Activated T-cell treated with anti-CD3 and anti-CD28 coated beads for 4 hours (primary cell): ENCODE measurements at regions not wholly inside any gene's neighbourhood (a gene's known extent, or its start where the extent isn't known, plus 50 kb on each side); places are given as distances from the start of the nearest gene placed in this dataset.
"Not testable (repeated sequence)": the region's sequence is repeated elsewhere in the genome, so short reads cannot be mapped to it uniquely, and the experiment has no call there.

Experiments used
- DNase-seq: peaks from one replicate; pipeline ENCODE4 v3.0.0-alpha.2; 2020

DNA sequence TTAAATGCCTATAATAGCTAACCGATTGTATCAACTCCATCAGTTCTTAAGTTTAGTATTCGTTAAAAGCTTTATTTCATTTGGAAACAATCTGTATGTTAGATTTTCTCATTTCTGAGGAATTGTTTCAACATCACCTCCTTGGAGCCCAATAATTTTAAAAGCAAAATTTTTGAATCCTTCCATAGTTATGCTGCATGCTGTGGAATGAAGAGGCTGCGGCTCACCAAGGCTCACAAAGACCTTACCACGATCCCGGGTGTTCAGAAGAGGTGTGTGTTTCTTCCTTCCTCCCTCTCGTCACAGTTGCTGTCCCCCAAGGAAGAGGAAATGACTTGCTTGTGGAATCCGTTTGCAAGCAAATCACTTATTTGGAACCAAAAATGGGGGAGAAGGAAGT lies 143.8 kb downstream of the FGF1 start:
- DNase-seq, result no peak

DNA sequence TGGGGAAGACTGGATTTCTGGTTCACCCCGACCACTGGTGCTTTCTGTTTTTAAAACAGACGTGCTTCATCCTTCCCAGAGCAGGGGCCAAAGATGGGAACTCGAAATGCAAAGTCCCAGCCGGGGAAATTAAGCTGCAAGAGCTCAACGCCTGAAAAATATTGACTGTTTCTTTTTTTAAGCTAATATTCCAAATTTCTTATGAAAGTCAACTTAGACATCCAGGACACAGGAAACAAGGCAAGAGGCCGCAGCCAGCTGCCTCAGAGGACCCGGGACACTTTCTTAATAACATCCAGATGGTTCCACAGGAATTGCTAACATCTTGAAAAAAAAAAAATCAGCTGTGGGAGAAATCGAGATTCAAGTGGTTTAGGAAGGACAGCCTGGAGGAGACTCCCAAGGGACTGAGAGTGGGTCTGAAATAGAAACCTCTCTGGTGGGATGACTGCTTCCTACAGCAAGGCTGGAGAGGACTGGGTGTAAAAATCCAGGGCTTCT lies 144.9 kb downstream of the FGF1 start:
- DNase-seq, result no peak

DNA sequence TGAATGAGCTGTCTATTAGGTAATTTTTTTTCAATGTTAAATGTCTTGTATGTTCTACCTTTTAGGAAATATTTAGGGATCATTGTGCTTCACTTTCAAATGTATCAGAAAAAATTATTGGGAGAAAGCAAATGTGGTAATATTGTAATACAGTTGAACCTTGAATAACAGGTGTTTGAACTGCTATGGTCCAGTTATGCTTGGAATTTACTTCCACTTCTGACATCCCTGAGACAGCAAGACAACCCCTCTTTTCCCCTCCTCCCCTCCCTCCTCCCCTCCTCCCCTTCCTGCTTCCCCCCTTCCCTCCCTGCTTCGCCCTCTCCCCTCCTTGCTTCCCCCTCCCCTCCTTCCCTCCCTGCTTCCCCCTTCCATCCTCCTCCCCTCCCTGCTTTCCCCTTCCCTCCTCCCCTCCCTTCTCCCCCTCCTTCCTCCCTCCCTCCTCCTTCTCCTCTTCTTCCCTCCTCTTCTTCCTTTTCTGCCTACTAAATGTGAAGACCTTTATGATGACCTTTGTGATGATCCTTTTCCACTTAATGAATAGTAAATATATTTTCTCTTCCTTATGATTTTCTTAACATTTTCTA lies 146.6 kb downstream of the FGF1 start:
- no peak for DNase-seq

DNA sequence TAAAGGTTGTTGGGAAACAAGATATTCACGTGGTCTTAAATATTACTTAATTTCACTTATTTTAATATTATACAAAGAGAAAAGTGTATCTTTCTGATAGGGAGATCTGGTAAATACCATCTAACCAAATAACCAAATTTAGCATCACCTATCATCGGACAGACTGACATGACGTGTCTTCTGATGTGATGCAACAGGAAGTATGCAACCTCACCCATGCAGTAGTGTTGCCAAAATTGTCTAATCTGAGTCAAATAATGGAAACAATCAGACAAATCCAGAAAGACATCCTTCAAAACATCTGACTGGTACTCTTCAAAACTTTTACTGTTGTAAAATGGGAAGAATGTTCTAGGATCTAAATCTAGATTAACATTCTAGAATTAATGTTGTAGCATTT lies 148.0 kb downstream of the FGF1 start:
- no peak for DNase-seq

DNA sequence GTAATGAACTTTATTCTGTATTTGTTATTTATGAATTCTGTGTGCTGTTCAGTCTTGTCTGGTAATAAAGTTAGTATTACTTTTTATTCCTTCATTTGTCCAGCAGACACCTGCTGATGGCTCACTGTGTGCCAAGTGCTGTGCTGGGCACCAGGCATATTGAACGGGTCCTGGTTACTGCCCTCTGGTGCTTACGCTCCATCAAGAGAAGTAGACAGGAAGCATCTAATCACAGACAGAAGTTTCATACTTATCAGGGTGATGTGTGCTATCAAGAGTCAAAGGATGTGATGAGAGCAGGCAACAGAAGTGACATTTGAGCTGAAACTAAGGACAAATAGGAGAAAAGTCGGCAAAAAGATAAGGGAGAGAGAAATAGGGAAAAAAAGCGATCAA lies 153.1 kb downstream of the FGF1 start:
- DNase-seq, result no peak

DNA sequence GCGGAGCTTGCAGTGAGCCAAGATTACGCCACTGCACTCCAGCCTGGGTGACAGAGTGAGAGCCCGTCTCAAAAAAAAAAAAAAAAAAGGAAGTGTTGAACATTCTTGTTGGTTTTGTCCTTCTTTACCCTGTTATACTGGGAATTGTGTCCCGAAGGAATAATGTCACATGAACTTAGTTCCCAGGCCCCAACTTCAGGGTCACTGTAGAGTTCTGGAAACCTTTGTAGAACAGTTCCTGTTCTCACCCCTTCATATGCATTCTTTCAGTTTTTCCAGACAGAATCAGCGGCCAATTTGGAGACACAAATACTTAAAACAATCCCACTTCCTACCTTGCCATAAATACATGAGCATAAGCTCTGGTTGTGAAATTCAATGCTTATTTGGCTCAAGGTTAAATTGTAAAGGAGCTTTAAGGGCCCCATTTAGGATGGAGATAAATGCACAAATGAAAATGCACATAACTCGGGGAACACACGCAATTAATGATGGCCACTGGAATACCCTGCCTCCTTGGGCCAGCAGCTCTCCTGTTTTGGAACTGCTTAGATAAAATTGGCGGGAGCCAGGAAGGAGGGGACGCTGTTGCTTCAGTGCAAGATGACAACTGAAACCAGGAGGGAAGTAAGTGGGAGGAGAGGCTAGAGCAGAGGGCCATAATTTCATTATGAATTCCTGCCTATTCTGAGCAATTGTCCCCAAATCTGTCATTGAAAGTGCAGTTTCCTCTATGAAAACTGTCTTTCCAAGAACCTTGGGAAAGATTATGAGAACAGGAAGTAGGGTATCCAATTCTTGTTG lies 153.7 kb downstream of the FGF1 start:
- DNase-seq, result no peak

DNA sequence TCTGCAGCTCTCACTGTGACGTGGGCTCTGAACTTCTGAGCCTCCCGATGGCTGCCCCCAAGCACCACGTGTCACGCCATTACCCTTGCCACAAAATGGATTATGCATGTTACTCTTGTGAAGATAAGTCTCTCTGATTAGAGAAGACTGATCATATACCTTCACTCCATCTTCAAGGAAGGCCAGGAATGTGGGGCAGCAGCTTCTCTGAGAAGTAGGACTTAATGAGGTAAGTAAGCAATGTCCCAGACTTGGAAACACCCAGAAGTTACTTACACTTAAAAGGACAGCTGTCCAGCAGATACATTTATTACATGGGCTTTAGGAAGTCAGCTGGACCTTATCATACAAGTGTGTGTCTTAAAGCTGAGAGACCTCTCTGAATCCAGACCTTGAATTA lies 155.0 kb downstream of the FGF1 start:
- no peak for DNase-seq

DNA sequence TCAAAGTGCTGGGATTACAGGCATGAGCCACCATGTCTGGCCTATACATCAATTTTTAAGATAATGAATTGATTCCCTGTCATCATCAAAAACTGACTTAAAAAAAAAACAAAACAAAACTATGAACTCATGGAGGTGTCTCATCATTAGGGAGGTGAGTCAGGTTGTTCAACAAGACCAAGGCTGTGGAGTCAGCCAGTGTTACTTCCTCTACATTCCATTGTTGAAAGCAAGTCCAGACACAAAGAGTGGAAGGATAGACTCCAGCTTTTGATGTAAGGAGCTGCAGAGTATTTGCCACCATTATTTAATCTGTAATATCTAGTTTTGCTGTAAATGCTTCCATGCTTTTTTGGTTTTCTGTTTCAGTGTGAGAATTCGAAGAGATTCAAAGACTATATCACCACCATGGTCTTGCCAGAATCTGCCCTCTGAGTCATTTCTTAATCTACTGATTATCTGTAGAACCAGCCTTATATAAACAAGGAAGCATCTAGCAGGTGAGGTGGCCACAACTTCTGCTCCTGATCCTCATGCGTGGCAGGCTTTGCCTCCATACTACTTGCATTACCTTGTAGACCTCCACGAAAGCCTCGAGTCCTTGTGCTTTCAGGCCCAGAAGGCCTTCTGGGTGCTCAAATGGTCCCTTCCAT lies 156.1 kb downstream of the FGF1 start:
- DNase-seq, result no peak

DNA sequence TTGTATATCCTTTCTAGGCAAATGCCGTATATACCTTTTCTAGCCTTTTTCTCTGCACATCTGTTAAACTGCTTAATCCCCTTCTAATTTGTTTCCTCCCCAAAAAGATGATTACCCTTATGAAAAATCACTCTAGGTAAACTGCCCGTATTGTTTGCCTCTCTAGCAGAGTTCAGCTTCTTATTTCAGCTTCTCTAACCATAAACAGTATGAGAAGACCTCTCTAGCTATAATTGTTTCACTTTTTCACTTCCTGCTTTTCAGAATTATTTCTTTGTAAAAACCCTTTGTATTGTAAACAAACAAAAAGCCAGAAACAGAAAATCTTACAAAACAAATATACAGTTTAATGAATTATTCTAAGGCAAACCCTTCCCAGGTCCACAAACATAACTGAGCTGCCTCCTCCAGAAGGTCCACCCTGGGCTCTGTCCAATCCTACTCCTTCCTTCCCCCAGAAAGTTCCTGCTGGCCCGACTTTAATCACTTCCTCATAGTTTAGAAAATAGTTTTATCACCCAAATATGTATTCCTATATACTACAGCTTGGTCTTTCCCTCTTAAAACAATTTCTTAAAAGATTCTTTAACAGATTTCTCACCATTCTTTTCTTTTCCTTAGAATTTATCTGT lies 158.1 kb downstream of the FGF1 start:
- no peak for DNase-seq

DNA sequence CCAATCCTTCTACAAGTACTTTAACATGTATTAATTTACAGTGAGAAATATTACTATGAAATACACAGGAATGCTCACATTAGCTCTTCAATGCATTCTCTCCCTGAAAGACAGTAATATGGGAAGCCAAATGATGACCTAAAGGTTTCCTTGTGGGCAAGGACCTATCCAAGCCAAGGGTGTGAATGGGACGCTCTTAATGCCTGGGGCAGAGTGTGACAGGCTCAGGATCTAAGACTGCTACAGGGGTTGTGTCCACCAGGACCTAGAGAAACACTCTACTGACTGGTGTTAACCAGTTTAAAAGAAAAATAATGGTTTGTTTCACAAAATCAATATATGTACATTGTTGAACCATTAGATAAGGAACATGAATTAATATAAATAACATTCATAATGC lies 158.7 kb downstream of the FGF1 start:
- no peak for DNase-seq

DNA sequence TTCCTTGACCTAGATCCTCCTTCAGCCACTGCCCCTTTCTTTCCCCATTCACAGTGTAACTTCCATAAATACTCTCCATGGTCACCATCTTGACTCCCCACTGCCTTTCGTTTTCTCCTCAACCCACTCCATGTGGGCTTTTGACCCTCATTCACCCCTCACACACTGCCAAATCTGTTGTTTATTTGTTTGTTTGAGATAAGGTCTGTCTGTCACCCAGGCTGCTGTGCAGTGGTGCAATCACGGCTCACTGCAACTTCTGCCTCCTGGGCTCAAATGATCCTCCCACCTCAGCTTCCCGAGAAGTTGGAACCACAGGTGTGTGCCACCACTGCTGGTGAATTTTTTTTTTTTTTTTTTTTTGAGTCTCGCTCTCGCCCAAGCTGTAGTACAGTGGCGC lies 162.9 kb downstream of the FGF1 start:
- no peak for DNase-seq

DNA sequence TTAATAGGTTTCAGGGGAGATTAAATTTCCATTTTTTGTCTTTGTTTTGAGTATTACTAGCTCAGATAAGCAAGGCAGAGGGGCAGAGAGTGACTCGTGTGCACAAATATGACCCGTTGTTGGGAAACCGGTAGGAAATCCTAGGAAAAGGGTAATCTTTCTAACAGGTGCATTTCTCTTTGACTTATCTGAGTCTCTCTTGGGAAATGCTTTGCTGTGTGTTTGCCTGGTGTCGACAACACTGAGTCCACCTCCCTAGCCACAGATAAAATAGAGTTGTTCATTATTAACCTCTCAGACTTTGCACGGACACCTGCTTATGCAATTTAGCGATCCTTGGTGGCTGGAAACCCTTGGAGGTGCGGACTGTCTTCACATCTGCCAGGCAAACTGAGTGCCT lies 164.2 kb downstream of the FGF1 start:
- DNase-seq, result no peak

DNA sequence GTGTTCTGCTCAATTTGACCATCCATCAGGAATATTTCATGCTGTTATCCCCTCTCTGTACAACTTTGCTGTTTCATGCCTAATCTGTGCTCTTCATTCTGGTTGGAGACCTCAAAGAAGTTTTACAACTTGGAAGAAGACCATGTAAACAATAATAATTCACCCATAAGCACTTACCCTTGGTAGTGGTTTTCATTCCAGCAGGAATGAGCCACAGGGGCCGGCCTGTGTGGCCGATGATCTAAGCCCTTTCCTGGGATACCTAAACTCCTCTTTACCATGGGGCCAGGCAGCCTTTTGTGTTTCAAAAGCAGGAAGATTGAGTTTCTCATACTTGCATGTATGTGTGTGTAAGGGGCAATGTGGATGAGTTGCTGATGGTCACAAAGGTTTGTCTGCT lies 165.0 kb downstream of the FGF1 start:
- DNase-seq, result no peak

DNA sequence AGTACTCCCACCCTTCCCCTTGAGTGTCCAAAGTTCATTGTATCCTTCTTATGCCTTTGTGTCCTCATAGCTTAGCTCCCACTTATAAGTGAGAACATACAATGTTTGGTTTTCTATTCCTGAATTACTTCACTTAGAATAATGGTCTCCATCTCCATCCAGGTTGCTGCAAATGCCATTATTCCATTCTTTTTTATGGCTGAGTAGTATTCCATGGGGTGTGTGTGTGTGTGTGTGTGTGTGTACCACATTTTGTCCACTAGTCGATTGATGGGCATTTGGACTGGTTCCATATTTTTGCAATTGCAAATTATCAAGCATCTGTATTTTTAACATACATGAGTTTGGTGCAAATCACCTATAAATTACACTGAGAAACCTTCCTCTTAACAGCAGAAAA lies 166.0 kb downstream of the FGF1 start:
- DNase-seq, result not testable (repeated sequence)

DNA sequence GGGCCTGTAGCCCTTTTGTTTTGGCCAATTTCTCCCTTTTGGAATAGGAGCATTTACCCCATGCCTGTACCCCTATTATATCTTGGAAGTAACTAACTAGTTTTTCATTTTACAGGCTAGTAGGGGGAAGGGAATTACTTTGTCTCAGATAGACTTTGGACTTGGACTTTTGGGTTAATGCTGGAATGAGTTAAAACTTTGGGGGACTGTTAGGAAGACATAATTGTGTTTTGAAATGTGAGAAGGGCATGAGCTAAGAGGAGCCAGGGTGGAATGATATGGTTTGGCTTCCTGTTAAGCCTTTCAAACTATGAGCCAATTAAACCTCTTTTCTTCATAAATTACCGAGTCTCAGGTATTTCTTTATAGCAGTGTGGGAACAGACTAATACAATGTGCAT lies 168.1 kb downstream of the FGF1 start:
- no peak for DNase-seq

DNA sequence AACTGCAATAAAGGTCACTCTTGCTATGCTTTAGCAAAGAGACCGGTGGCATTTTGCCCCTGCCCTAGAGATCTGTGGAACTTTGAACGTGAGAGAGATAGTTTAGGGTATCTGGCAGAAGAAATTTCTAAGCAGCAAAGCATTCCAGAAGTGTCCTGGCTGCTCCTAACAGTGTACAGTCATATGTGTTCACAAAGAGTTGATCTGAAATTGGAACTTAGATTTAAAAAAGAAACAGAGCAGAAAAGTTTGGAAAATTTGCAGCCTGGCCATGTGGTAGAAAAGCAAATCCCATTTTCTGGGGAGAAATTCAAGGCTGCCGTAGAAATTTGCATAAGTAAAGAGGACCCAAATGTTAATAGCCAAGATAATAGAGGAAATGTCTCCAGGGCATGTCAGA lies 169.2 kb downstream of the FGF1 start:
- DNase-seq, result no peak

DNA sequence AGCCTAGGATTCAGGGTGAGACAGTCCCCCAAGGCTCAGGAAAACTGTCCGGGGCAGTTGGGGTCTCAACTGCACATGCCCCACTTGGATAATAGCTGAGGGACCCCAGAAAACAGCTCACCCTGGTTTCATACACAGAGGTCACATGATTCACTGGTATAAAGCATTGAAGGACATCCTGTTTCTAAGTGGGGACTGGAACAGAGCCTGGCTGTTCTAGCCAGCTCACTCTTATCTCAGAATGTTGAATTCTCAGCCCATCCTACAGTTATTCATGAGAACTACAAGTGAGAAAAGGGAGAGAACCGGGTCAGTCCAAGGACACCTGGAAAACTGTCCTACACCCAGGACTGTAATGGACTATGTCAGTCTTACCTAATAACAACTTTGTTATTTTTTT lies 170.9 kb downstream of the FGF1 start:
- no peak for DNase-seq

DNA sequence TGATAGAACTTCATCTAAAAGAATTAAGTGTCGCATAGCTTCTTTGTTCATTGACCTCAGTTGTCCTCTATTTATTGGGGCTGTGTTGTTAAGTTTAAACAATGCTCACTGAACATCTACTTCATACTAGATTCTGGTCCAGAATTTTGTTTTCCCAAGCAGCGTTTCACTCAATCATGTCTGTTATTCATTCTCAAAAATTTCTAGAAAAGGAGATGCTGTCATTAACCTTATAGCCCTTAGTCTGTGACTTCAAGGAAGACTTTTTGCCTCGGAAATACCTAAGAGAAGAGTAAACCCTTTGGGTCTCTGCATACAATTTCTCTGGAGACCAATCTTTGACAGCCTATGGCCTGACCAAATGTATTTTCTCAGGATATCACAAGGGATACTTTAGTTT lies 171.7 kb downstream of the FGF1 start:
- no peak for DNase-seq

DNA sequence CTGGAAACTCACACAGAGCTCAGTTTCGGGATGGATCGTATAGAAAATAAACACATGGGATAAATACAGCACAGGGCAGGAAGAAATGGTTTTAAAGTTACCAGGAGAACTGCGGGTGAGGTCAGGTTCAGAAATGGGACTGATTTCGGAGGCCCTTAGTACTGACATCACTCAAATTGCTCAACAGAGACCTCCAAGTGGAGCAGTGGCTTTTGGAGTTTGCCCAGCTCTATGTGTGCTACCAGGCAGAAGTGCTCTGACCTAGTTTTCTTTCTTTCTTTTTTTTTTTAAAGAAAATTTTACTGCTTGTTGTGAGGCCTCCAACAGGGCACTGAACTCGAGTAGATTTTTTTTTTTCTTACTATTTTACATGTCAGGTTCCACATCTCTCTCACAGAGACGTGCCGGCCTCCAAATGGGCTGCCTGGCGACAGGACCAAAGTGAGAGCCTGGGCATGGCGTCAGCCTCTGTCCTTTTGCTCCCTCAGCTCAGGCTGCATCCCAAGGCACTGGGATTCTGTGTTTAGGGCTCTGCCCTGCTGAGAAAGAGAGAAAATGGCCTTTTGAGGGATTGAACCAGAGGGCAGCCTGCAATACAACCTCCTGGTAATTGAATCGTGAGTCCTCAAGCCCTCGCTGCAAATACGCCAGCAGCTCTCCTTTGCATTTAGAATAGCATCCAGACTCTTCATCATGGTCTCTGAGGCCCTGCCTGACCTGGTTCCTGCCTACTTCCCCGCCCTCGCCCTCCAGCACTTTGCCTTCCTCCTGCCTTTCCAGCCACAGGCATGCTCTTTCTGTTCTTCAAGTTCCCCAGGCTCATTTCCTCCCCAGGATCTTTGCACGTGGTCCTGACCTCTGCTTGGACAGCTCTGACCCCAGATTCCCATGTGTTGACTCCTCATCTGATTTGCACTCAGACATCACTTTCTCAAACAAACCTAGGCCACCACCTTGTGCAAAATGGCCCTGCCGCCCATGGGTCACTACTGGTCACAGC lies 173.5 kb downstream of the FGF1 start:
- no peak for DNase-seq

DNA sequence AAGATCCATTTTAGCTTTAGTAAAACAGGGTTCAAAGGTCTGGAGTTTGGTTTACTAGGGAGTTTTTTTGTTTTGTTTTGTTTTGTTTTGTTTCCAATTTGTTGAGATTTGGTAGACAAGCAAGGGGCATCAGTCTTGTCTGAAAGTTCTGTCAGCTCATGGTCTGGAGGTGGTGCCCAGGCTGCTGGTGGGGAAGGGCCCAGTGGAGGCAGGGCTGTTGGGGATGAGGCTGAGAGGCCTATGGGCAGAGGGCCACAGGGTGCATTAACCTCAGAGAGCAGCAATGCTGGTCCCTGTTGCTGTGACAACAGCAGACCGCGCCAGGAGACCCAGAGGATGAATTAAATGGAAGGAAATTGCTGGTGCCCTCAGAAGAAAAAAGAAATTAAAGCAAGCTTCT lies 174.5 kb downstream of the FGF1 start:
- DNase-seq, result no peak

DNA sequence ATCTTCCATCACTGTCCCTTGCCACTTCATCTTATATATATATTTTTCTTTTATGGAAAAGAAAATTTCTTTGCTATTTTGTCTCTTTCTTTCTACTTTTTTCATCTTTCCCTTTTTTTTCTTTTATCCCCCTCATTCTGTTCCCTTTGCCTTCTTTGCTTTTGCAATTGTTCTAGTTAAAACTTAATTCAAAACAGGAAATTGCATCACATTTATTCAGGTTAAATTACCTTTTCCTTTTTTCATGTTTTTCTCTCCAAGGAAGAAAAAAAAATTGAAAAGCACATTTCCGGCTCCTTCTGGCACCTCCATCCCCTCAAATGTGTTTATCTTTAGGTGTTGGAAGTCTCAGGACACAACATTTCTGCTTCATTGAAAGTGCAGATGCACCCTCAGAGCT lies 176.9 kb downstream of the FGF1 start:
- no peak for DNase-seq

DNA sequence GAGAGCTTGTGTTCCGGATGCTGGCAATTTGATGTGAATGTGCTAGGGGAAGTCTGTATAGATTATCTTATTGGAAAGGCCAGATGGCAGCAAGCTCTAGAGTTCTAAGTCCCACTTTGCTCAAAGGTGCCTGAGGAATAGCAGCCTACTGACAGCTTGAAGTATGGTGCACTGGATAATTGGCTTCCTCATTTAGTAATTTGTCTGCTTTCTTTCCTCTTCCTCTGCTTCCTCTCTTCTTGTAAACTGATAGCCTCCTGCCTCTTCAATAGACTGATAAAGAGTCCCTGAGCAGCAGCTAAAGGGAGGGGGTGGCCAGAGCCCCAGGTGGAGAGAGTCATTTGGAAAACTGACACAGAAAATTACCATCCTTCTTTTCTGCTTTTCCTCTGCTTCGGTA lies 177.3 kb downstream of the FGF1 start:
- DNase-seq, result no peak
